GM23338 (cell line): ENCODE measurements at regions not wholly inside any gene's neighbourhood (a gene's known extent, or its start where the extent isn't known, plus 50 kb on each side); places are given as distances from the start of the nearest gene placed in this dataset.

Source experiments
- ATAC-seq: fragments of 200-7000 bp; cut with Tn5 transposase; 3 replicates; pipeline ENCODE4 v1.9.1; 2020
- DNase-seq: peaks from one replicate; pipeline ENCODE4 v3.0.0-alpha.2; 2015; ENCODE audit warnings: low spot score
- H2AFZ ChIP-seq: fragments of 200-600 bp; sonication (generic); 2 replicates; pipeline ENCODE4 v1.8.0; 2016; ENCODE audit warnings: antibody characterized with exemption, mild to moderate bottlenecking, moderate library complexity
- H3F3A ChIP-seq: fragments of 200-600 bp; sonication (generic); replicated peaks from 2 replicates; pipeline ENCODE4 v1.8.0; 2017; ENCODE audit warnings: antibody characterized with exemption, mixed run types, low read depth
- H3K27ac ChIP-seq: fragments of 200-600 bp; sonication (generic); 2 replicates; pipeline ENCODE4 v1.6.1; 2016; ENCODE audit warnings: low read depth
- H3K27me3 ChIP-seq: fragments of 200-600 bp; sonication (generic); 2 replicates; pipeline ENCODE4 v1.8.0; 2016; ENCODE audit warnings: mild to moderate bottlenecking, mixed run types, moderate library complexity; ENCODE audit not compliant: insufficient read depth
- H3K36me3 ChIP-seq: fragments of 200-600 bp; sonication (generic); 2 replicates; pipeline ENCODE4 v1.8.0; 2016; ENCODE audit warnings: mild to moderate bottlenecking; ENCODE audit not compliant: insufficient read depth
- H3K4me1 ChIP-seq: fragments of 200-600 bp; sonication (generic); 2 replicates; pipeline ENCODE4 v1.8.0; 2016; ENCODE audit warnings: mild to moderate bottlenecking, moderate library complexity; ENCODE audit not compliant: insufficient read depth
- H3K4me2 ChIP-seq: fragments of 200-600 bp; sonication (generic); 2 replicates; pipeline ENCODE4 v1.7.1; 2017; ENCODE audit warnings: mixed run types
- H3K4me3 ChIP-seq: fragments of 200-600 bp; sonication (generic); 2 replicates; pipeline ENCODE4 v1.6.1; 2016; ENCODE audit warnings: mixed run types
- H3K79me2 ChIP-seq: fragments of 200-600 bp; sonication (generic); replicated peaks from 2 replicates; pipeline ENCODE4 v1.8.0; 2017; ENCODE audit warnings: mild to moderate bottlenecking; ENCODE audit not compliant: insufficient read depth
- H3K9me2 ChIP-seq: fragments of 200-600 bp; sonication (generic); 2 replicates; pipeline ENCODE4 v1.8.0; 2017; ENCODE audit not compliant: insufficient read depth
- H4K20me1 ChIP-seq: fragments of 200-600 bp; sonication (generic); replicated peaks from 2 replicates; pipeline ENCODE4 v1.8.0; 2017; ENCODE audit warnings: mild to moderate bottlenecking; ENCODE audit not compliant: insufficient read depth
- H3K27ac Mint-ChIP-seq: 2 replicates; pipeline ENCODE4 v1.8.0; 2020; ENCODE audit warnings: inconsistent platforms, mild to moderate bottlenecking, moderate library complexity, mixed read lengths
- H3K27me3 Mint-ChIP-seq: 3 replicates; pipeline ENCODE4 v1.8.0; 2022; ENCODE audit warnings: low read depth, mild to moderate bottlenecking, moderate library complexity, mixed read lengths, inconsistent platforms; ENCODE audit not compliant: insufficient read depth, poor library complexity
- H3K36me3 Mint-ChIP-seq: 3 replicates; pipeline ENCODE4 v1.8.0; 2021; ENCODE audit warnings: low read depth, mild to moderate bottlenecking, inconsistent platforms, moderate library complexity, mixed read lengths
- H3K4me1 Mint-ChIP-seq: 3 replicates; pipeline ENCODE4 v1.8.0; 2020; ENCODE audit warnings: mild to moderate bottlenecking, inconsistent platforms, mixed read lengths
- H3K4me3 Mint-ChIP-seq: 3 replicates; pipeline ENCODE4 v1.8.0; 2021; ENCODE audit warnings: moderate library complexity, mild to moderate bottlenecking, inconsistent platforms, mixed read lengths
- H3K9me3 Mint-ChIP-seq: 3 replicates; pipeline ENCODE4 v1.8.0; 2020; ENCODE audit warnings: moderate library complexity, mild to moderate bottlenecking, inconsistent platforms, mixed read lengths
- CREB1 ChIP-seq: fragments of 250-450 bp; sonication (Bioruptor Pico); IDR thresholded peaks from 2 replicates; pipeline ENCODE4 v1.5.0; 2020; ENCODE audit warnings: low read depth, mild to moderate bottlenecking, moderate library complexity
- CTCF ChIP-seq, 2 experiments: fragments of 200-600 bp in 1 of 2; sonication (generic) in 1 of 2; conservative IDR thresholded peaks; 2 replicates each; pipeline versions ENCODE4 v1.5.1 to v1.6.1; 2016 to 2017; ENCODE audit warnings: antibody characterized with exemption in 2 of 2, low read depth in 2 of 2, mild to moderate bottlenecking in 2 of 2, moderate library complexity in 1 of 2
- ETS1 ChIP-seq: IDR thresholded peaks from 2 replicates; pipeline ENCODE4 v1.6.1; 2016; ENCODE audit warnings: antibody characterized with exemption
- EZH2 ChIP-seq: fragments of 200-600 bp; sonication (generic); IDR thresholded peaks from one replicate; pipeline ENCODE4 v1.8.0; 2017; ENCODE audit warnings: antibody characterized with exemption, mild to moderate bottlenecking, low read depth; ENCODE audit not compliant: unreplicated experiment
- EZH2phosphoT487 ChIP-seq: fragments of 200-600 bp; sonication (generic); IDR thresholded peaks from one replicate; pipeline ENCODE4 v1.8.1; 2018; ENCODE audit warnings: antibody characterized with exemption; ENCODE audit not compliant: unreplicated experiment
- JUNB ChIP-seq: IDR thresholded peaks from one replicate; pipeline ENCODE4 v1.6.1; 2016; ENCODE audit warnings: antibody characterized with exemption; ENCODE audit not compliant: unreplicated experiment
- NANOG ChIP-seq: IDR thresholded peaks from 2 replicates; pipeline ENCODE4 v1.6.1; 2016; ENCODE audit warnings: antibody characterized with exemption, borderline replicate concordance
- POLR2AphosphoS5 ChIP-seq: IDR thresholded peaks from 2 replicates; pipeline ENCODE4 v1.6.1; 2016; ENCODE audit warnings: antibody characterized with exemption, low read depth
- REST ChIP-seq: IDR thresholded peaks from one replicate; pipeline ENCODE4 v1.6.1; 2018; ENCODE audit warnings: antibody characterized with exemption; ENCODE audit not compliant: unreplicated experiment
- STAT1 ChIP-seq: IDR thresholded peaks from one replicate; pipeline ENCODE4 v1.6.1; 2016; ENCODE audit warnings: antibody characterized with exemption; ENCODE audit not compliant: unreplicated experiment
- ZNF114 ChIP-seq: fragments of 250-450 bp; sonication (Bioruptor Pico); IDR thresholded peaks from 2 replicates; pipeline ENCODE4 v1.5.0; 2020; ENCODE audit warnings: mild to moderate bottlenecking, moderate library complexity
- ZNF331 ChIP-seq: fragments of 250-450 bp; sonication (Bioruptor Pico); IDR thresholded peaks from 2 replicates; pipeline ENCODE4 v1.5.0; 2020; ENCODE audit warnings: low read depth, mild to moderate bottlenecking, moderate library complexity
- ZNF462 ChIP-seq: fragments of 250-450 bp; sonication (Bioruptor Pico); IDR thresholded peaks from 2 replicates; pipeline ENCODE4 v1.5.0; 2020; ENCODE audit warnings: mild to moderate bottlenecking, moderate library complexity

GRCh38 chr2:219946021-219946420 is 318.6 kb downstream of the SLC4A3 start:
- Histone ChIP-seq H3K36me3 (no peaks in the 10 kb centered on the region), H3K27ac (no peak overlapping the region), H3K4me1 (no peaks in the 10 kb centered on the region), H3K4me3 (no peak overlapping the region), H3K4me2 (no peak overlapping the region), H3K9me2 (no peaks in the 10 kb centered on the region), H3K27me3 (no peaks in the 10 kb centered on the region), H2AFZ (no peak overlapping the region), H3K79me2 (no peaks in the 10 kb centered on the region), H4K20me1 (no peaks in the 10 kb centered on the region), H3F3A (no peaks in the 10 kb centered on the region)
- Mint-ChIP-seq H3K36me3 (no peaks in the 10 kb centered on the region), H3K4me3 (no peak overlapping the region), H3K9me3 (no peaks in the 10 kb centered on the region), H3K4me1 (peaks cover 3% of the 10 kb centered on the region; the same call in 2 of the 3 replicates), H3K27me3 (no peaks in the 10 kb centered on the region), H3K27ac (no peak overlapping the region)
- TF ChIP-seq REST (no peak), JUNB (no peak), CTCF (conservative IDR thresholded peaks at IDR 0.05; ENCODE audit: low read depth in 2 of 2) (no peak), NANOG (no peak), POLR2AphosphoS5 (no peak), ZNF462 (CRISPR knock-in tag) (no peak), ETS1 (no peak), ZNF331 (no peak), ZNF114 (CRISPR knock-in tag) (no peak), STAT1 (no peak), CREB1 (CRISPR knock-in tag) (no peak), EZH2 (no peak), EZH2phosphoT487 (no peak)
- DNase-seq (no peak), ATAC-seq (no peak)
